Endothelial cell of umbilical vein (primary cell): ENCODE measurements at regions not wholly inside any gene's neighbourhood (a gene's known extent, or its start where the extent isn't known, plus 50 kb on each side); places are given as distances from the start of the nearest gene placed in this dataset.

Experiments
- BruUV-seq: library from RNA; stranded (reverse); fragments of 400-500 nt; replicated peaks from 2 replicates; lab custom pipeline; 2021; lab: Mats Ljungman, UMichigan
- CTCF ChIA-PET: fragments of 300-600, 350-600 bp; sonication (Branson Sonifier 250); formaldehyde crosslinking; loops from one replicate; lab custom pipeline; 2021; ENCODE audit warnings: antibody characterized with exemption, inconsistent platforms; lab: Charles Lee
- POLR2A ChIA-PET: fragments of 300-600, 350-600 bp; sonication (Branson Sonifier 250); formaldehyde crosslinking; loops from one replicate; lab custom pipeline; 2021; ENCODE audit warnings: antibody characterized with exemption, inconsistent platforms; lab: Charles Lee
- DNase-seq: peaks from one replicate; pipeline ENCODE4 v3.0.0-alpha.2; 2011; ENCODE audit warnings: low read depth, low spot score
- FAIRE-seq: peaks from 2 replicates; lab custom pipeline; 2011; peaks lifted over from hg19 to GRCh38; lab: Jason Lieb, UNC
- H2AFZ ChIP-seq: 2 replicates; pipeline ENCODE4 v1.6.0; 2012; ENCODE audit warnings: low read depth, low read length, control low read depth, inconsistent platforms
- H3K27ac ChIP-seq: 2 replicates; pipeline ENCODE4 v1.5.1; 2011; ENCODE audit warnings: low read depth, mild to moderate bottlenecking, control low read depth, low read length, moderate library complexity; ENCODE audit not compliant: insufficient read depth
- H3K27me3 ChIP-seq, 2 experiments: 2 replicates each; pipeline versions ENCODE4 v1.6.0 to v1.6.1; 2011; ENCODE audit warnings: low read length in 2 of 2, mixed read lengths in 1 of 2; ENCODE audit not compliant: control insufficient read depth in 2 of 2, insufficient read depth in 2 of 2
- H3K36me3 ChIP-seq, 2 experiments: 2 replicates in 1 of 2; 3 replicates in 1 of 2; pipeline ENCODE4 v1.5.1; 2011; ENCODE audit warnings: low read length in 2 of 2, mild to moderate bottlenecking in 1 of 2, moderate library complexity in 1 of 2; ENCODE audit not compliant: control insufficient read depth in 2 of 2, insufficient read depth in 2 of 2; ENCODE audit errors: extremely low read depth in 1 of 2
- H3K4me1 ChIP-seq: 3 replicates; pipeline ENCODE4 v1.5.1; 2011; ENCODE audit warnings: mild to moderate bottlenecking, low read length; ENCODE audit not compliant: control insufficient read depth, insufficient read depth; ENCODE audit errors: extremely low read depth
- H3K4me2 ChIP-seq: 2 replicates; pipeline ENCODE4 v1.6.1; 2011; ENCODE audit warnings: low read length, control low read depth, mixed read lengths; ENCODE audit not compliant: insufficient read depth
- H3K4me3 ChIP-seq, 3 experiments: fragments of 200-600 bp in 1 of 3; sonication (generic), shearing (Covaris generic) in 1 of 3; replicated peaks in 1 of 3; 2 replicates each; pipeline ENCODE4 v1.5.1; 2011 to 2016; ENCODE audit warnings: control low read depth in 3 of 3, low read length in 3 of 3, mild to moderate bottlenecking in 2 of 3, inconsistent platforms in 1 of 3, low read depth in 1 of 3, moderate library complexity in 1 of 3; ENCODE audit not compliant: insufficient read depth in 1 of 3
- H3K79me2 ChIP-seq: 2 replicates; pipeline ENCODE4 v1.6.0; 2012; ENCODE audit warnings: low read length, inconsistent platforms; ENCODE audit not compliant: control insufficient read depth, insufficient read depth
- H3K9ac ChIP-seq: replicated peaks from 2 replicates; pipeline ENCODE3; 2011; ENCODE audit warnings: low read length, control low read depth; ENCODE audit not compliant: insufficient read depth; ENCODE audit errors: extremely low read depth
- H3K9me1 ChIP-seq: replicated peaks from 3 replicates; pipeline ENCODE4 v1.6.0; 2011; ENCODE audit warnings: mild to moderate bottlenecking, low read length; ENCODE audit not compliant: control insufficient read depth, insufficient read depth; ENCODE audit errors: extremely low read depth
- H3K9me3 ChIP-seq: replicated peaks from 2 replicates; pipeline ENCODE4 v1.5.1; 2012; ENCODE audit warnings: low read length, inconsistent platforms; ENCODE audit not compliant: control insufficient read depth, insufficient read depth
- H4K20me1 ChIP-seq: replicated peaks from 2 replicates; pipeline ENCODE3; 2011; ENCODE audit warnings: mild to moderate bottlenecking, low read length; ENCODE audit not compliant: control insufficient read depth, insufficient read depth; ENCODE audit errors: extremely low read depth
- EZH2 ChIP-seq: IDR thresholded peaks from 2 replicates; pipeline ENCODE4 v1.6.1; 2012; ENCODE audit warnings: borderline replicate concordance, low read depth, mild to moderate bottlenecking, moderate library complexity, low read length, inconsistent platforms; ENCODE audit not compliant: severe bottlenecking
- FOS ChIP-seq: IDR thresholded peaks from 2 replicates; pipeline ENCODE4 v1.6.1; 2011; ENCODE audit warnings: mild to moderate bottlenecking, low read length, moderate library complexity, borderline replicate concordance; ENCODE audit not compliant: insufficient read depth
- GATA2 ChIP-seq: IDR thresholded peaks from 2 replicates; pipeline ENCODE4 v1.7.0; 2011; ENCODE audit warnings: low read depth, mild to moderate bottlenecking, moderate library complexity, mixed read lengths, low read length; ENCODE audit not compliant: insufficient read length, insufficient read depth
- JUN ChIP-seq: IDR thresholded peaks from 2 replicates; pipeline ENCODE4 v1.6.1; 2011; ENCODE audit warnings: borderline replicate concordance, low read depth; ENCODE audit not compliant: insufficient read length, insufficient read depth
- MYC ChIP-seq: IDR thresholded peaks from one replicate; pipeline ENCODE4 v1.6.1; 2011; ENCODE audit warnings: mild to moderate bottlenecking, low read depth, low read length
- POLR2A ChIP-seq: IDR thresholded peaks from 2 replicates; pipeline ENCODE4 v1.6.1; 2012; ENCODE audit warnings: low read depth, mild to moderate bottlenecking, control low read depth, low read length
- POLR2AphosphoS5 ChIP-seq: IDR thresholded peaks from 2 replicates; pipeline ENCODE4 v1.6.1; 2012; ENCODE audit warnings: low read depth, mild to moderate bottlenecking, control low read depth, low read length, moderate library complexity; ENCODE audit not compliant: insufficient read depth
- dilution Hi-C: fragments of 300-500 bp; cut with MboI; formaldehyde crosslinking; loops from one replicate; pipeline ENCODE4 v1.15.0; 2019; ENCODE audit warnings: low sequenced_read_pairs; ENCODE audit not compliant: extremely low pct_ligation_motif_present
- intact Hi-C: fragments of 100-400 bp; cut with micrococcal nuclease; formaldehyde crosslinking; loops from one replicate; pipeline ENCODE4 v1.10.0; 2022
- TF ChIP-seq, protein P1 (sequence below), 2 donors: IDR thresholded peaks; 1 replicate in 1 of 2; 2 replicates in 1 of 2; pipeline ENCODE4 v1.5.1; 2011; ENCODE audit warnings: low read length in 2 of 2, mild to moderate bottlenecking in 2 of 2, moderate library complexity in 2 of 2, control low read depth in 1 of 2, inconsistent platforms in 1 of 2, low read depth in 1 of 2; ENCODE audit not compliant: insufficient read depth in 1 of 2; ENCODE audit errors: extremely low read depth in 1 of 2
- TF ChIP-seq, protein P2 (sequence below): IDR thresholded peaks from 2 replicates; pipeline ENCODE4 v1.6.1; 2011; ENCODE audit not compliant: insufficient read depth, insufficient read length

DNA sequence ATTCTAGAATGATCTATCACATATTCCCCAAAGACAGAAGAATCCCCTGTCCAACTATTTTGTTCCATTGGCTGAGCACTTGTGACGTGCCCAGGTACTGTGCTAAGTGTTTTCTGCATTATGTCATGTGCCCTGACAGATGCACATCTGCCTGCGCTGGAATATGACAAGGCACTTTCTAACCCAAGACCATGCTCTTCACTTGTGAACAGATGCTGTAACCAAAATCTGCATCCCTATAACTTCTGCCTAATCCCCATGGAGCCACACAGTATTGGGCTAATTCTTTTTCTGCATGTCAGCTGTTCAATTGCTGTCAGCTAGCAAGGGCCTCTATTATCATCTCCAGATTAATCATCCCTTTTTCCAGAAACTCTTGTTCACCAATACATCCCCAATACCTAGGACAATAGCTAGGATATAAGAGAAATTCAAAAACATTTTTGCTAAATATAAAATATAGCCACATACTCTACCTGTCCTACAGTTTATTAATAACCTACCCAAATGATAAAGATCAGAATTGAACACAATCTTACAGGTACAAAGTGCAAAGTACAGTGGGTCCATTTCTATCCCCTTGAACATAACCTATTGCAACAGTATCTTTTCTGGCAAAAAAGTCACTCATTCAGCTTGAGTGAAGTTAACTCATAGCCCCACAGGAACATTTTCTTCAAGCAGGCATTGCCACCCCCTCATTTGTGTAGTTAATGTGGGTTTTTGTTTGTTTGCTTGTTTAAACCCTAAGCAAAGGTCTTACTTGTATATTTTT lies 109.4 kb upstream of the LRRN1 start:
- H3K79me2 ChIP-seq, result no peaks in the 10 kb centered on the region
- H3K27me3 ChIP-seq, result no peaks in the 10 kb centered on the region
- dilution Hi-C loops (no loop called here), intact Hi-C loops (no loop called here)
- no peak overlapping the region for H3K9ac ChIP-seq
- no peak overlapping the region for H3K4me3 ChIP-seq
- FAIRE-seq (no peak), DNase-seq (no peak)
- ChIA-PET CTCF (no interaction called here), POLR2A (no interaction called here)
- BruUV-seq, result no TSS peak
- H3K9me3 ChIP-seq, result peaks cover 5% of the 10 kb centered on the region
- H3K4me2 ChIP-seq, result no peak overlapping the region
- H3K4me1 ChIP-seq, result no peaks in the 10 kb centered on the region
- no peaks in the 10 kb centered on the region for H3K36me3 ChIP-seq
- no peaks in the 10 kb centered on the region for H3K9me1 ChIP-seq
- no peak overlapping the region for H2AFZ ChIP-seq
- no peak for TF ChIP-seq EZH2
- TF ChIP-seq GATA2, result no peak
- no peak for TF ChIP-seq POLR2AphosphoS5
- no peak for TF ChIP-seq MYC
- TF ChIP-seq, protein P1, sequence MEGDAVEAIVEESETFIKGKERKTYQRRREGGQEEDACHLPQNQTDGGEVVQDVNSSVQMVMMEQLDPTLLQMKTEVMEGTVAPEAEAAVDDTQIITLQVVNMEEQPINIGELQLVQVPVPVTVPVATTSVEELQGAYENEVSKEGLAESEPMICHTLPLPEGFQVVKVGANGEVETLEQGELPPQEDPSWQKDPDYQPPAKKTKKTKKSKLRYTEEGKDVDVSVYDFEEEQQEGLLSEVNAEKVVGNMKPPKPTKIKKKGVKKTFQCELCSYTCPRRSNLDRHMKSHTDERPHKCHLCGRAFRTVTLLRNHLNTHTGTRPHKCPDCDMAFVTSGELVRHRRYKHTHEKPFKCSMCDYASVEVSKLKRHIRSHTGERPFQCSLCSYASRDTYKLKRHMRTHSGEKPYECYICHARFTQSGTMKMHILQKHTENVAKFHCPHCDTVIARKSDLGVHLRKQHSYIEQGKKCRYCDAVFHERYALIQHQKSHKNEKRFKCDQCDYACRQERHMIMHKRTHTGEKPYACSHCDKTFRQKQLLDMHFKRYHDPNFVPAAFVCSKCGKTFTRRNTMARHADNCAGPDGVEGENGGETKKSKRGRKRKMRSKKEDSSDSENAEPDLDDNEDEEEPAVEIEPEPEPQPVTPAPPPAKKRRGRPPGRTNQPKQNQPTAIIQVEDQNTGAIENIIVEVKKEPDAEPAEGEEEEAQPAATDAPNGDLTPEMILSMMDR (IDR thresholded peaks at IDR 0.05; ENCODE audit: extremely low read depth in 1 of 2, insufficient read depth in 1 of 2, low read depth in 1 of 2, low read length in 2 of 2), result no peak
- TF ChIP-seq POLR2A, result no peak
- TF ChIP-seq JUN, result no peak
- TF ChIP-seq, protein P2, sequence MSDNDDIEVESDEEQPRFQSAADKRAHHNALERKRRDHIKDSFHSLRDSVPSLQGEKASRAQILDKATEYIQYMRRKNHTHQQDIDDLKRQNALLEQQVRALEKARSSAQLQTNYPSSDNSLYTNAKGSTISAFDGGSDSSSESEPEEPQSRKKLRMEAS, result no peak
- TF ChIP-seq FOS, result no peak
- H3K27ac ChIP-seq, result no peak overlapping the region
- no peaks in the 10 kb centered on the region for H4K20me1 ChIP-seq
